Pons (tissue), 1 donor: ENCODE measurements at regions not wholly inside any gene's neighbourhood (a gene's known extent, or its start where the extent isn't known, plus 50 kb on each side); places are given as distances from the start of the nearest gene placed in this dataset.

ENCODE experiments used
- DNase-seq: peaks from one replicate; pipeline ENCODE4 v3.0.0-alpha.2; 2016; ENCODE audit warnings: low spot score

DNA sequence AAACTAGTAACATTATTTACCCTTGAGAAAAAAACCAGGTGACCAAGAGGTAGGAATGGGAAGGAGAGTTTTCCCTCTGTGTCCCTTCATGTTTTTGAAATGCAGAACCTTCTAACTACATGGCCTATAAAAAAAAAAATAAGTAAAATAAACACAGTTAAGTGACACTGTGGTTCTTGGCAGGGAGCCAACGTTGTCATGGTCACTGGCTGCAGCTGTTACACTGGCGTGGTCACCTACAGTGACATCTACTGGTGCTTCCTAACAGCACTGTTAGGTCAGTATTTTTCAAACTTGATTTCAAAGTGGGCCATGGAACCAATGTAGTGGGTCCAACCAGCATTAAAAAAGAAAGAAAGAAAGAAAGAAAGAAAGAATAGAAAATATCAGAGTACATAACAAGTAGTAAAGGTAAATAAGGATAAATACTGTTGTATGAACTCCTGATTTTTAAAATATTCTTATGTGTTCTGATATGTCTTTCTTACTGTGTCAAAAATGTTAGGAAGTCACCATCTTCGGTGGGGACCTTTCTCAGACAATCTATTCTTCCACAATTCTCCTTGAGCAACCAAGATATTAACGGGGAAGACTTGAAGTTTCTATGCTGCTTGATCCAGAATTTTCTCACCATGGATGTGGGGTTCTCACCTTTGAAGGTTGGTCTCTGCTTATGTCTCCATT is 59.1 kb upstream of the PJA2 start:
- peak; percentile 97 for DNase-seq

DNA sequence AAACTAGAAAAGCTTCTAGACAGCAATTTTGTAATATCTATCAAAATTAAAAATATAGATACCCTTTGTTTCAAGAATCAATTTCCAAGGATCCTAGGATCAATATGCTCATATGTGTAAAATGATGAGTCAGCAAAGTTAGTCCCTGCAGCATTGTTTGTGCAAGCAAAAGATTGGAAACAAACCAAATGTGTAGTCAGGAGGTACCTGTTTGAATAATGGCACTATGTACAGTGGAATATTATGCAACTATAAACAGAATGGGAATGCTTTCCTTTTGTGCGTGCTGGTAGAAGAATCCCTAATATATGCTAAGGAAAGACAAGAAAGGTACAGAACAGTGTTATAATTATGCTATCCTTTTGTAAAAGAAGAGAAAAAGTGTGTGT is 58.5 kb upstream of the PJA2 start:
- no peak for DNase-seq

DNA sequence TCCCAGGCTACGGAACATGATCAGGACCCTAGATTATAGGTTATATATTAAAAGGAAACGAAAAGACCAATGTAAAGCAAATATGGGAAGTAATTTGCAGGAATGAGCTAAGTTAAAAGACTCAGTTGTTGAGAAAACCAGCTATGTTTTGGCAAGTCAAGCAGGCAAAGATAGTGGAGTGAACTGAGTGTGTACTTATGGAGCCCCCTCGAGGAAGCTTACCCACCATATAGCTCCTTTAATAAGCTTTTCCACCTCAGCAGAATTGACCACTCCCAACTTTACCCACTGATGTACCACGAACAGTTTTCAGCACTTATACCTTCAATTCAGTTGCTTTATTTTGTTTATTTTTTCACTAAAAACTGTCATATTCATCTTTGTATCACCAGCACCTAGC is 57.3 kb upstream of the PJA2 start:
- DNase-seq: no peak
